AG10803 (cell line): ENCODE measurements at regions not wholly inside any gene's neighbourhood (a gene's known extent, or its start where the extent isn't known, plus 50 kb on each side); places are given as distances from the start of the nearest gene placed in this dataset.

ENCODE experiments used
- DNase-seq: peaks from one replicate; pipeline ENCODE4 v3.0.0; 2010; ENCODE audit warnings: low read depth
- H3K4me3 ChIP-seq: 2 replicates; pipeline ENCODE4 v1.5.1; 2011; ENCODE audit warnings: mild to moderate bottlenecking, low read length, control low read depth
- TF ChIP-seq, protein P1 (sequence below): conservative IDR thresholded peaks from 2 replicates; pipeline ENCODE4 v1.5.1; 2011; ENCODE audit warnings: mild to moderate bottlenecking, low read length, control low read depth, inconsistent platforms

DNA sequence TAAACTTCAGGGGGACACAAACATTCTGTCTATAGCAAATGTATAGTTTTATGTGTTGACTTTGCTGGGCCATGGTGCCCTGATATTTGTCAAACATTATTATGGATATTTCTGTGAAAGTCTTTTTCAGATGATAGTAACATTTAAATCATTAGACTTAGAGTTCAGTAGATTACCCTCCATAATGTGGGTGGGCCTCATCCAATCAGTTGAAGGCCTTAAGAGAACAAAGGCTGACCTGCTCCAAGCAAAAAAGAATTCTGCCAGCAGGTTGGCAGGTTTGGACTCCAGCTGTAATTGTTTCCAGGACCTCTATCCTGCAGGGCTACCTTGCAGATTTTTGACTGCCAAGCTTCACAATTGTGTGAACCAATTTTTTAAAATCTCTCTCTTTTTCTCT lies 1250.9 kb downstream of the ROBO1 start:
- TF ChIP-seq, protein P1, sequence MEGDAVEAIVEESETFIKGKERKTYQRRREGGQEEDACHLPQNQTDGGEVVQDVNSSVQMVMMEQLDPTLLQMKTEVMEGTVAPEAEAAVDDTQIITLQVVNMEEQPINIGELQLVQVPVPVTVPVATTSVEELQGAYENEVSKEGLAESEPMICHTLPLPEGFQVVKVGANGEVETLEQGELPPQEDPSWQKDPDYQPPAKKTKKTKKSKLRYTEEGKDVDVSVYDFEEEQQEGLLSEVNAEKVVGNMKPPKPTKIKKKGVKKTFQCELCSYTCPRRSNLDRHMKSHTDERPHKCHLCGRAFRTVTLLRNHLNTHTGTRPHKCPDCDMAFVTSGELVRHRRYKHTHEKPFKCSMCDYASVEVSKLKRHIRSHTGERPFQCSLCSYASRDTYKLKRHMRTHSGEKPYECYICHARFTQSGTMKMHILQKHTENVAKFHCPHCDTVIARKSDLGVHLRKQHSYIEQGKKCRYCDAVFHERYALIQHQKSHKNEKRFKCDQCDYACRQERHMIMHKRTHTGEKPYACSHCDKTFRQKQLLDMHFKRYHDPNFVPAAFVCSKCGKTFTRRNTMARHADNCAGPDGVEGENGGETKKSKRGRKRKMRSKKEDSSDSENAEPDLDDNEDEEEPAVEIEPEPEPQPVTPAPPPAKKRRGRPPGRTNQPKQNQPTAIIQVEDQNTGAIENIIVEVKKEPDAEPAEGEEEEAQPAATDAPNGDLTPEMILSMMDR, result no peak
- H3K4me3 ChIP-seq, result no peak overlapping the region
- DNase-seq, result no peak

DNA sequence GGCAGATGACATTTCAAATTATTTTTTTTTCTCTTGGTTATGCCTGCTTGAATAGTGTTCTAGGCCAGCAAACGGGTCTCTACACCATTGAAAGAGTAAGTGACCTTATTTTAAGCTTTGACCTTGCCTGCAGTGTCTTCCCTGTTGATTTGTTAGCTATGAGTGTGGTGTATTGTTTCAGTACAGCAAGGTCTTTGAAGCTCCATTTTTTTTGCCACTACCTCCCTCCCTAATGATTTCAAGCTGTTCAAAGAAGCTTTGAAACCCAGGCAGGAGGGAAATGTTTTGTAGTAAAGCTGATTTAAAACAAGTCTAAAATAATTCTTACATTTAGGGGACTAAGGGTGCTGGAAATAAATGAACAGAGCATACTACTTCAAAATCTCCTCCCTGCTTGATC lies 1249.8 kb downstream of the ROBO1 start:
- DNase-seq, result no peak
- TF ChIP-seq, protein P1, result no peak
- H3K4me3 ChIP-seq, result no peak overlapping the region

DNA sequence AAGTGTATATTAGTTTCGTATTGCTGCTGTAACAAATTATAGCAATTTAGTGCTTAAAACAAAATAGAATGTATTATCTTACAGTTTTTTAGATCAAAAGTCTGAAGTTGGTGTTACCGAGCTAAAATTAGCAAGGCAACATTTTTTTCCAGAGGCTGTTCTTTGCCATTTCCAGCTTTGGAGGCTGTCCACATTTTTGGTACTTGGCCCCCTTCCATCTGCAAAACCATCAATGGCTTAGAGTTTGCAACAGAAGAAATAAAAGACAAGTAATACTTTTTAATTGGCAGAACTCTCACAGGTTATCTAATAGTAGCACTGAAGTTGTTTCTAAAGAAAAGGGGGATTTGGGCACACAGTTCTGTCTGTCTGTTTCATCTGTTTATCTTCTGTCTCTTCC lies 1248.5 kb downstream of the ROBO1 start:
- no peak overlapping the region for H3K4me3 ChIP-seq
- DNase-seq, result no peak
- TF ChIP-seq, protein P1, result no peak

DNA sequence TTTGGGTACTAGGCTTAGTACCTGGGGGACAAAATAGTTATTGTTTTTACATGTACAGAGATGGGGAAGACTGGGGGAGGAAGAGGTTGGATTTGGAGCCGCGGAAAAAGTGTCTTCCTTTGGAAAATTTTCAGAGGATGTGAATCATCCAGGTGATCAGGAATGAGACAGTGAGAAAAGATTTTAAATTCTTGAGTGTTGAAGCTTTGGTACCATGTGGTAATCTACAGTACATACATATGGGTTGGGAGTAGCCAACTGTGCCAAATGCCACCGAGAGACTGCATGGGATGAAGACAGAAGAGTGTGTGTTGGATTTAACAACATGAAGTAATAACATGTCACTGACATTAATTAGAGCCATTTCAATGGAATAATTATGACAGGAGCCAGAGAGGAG lies 1238.2 kb downstream of the ROBO1 start:
- no peak for DNase-seq
- no peak overlapping the region for H3K4me3 ChIP-seq
- TF ChIP-seq, protein P1, result no peak

DNA sequence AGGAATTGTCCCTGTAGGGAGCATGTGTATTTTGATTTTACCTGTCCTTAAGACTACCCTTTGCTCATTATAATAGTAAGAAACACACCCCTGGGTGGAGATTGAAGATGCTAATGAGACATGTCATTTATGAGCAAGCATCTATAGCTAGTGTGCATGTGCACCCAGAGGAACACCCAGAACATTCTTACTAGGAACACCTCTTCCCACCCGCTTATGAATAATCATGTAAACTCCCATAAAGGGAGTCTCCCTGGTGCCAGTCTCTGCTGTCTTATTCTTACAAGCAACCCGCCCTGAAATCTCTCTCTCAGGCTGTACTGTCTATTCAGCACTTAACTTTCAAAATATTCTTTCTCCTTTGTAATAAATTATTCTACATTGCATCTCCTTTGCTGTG lies 1227.3 kb downstream of the ROBO1 start:
- H3K4me3 ChIP-seq, result no peak overlapping the region
- no peak for DNase-seq
- TF ChIP-seq, protein P1, result no peak

DNA sequence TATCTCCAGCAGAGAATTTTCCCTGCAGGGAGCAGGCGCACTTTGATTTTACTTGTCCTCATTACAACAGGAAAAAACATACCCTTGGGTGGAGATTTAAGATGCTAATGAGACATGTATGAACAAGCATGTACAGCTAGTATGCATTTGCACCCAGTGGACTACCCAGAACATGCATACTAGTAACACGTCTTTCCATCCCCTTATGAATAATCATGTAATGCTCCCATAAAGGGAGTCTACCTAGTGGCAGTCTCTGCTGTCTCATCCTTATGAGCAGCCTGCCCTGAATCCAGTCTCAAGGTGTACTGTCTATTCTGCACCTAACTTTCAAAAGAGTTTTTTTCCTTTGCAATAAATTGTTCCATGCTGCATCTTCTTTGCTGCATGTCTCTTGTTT lies 1222.0 kb downstream of the ROBO1 start:
- H3K4me3 ChIP-seq, result no peak overlapping the region
- DNase-seq, result no peak
- TF ChIP-seq, protein P1, result no peak
